ENCODE measurements at regions not wholly inside any gene's neighbourhood (a gene's known extent, or its start where the extent isn't known, plus 50 kb on each side); places are given as distances from the start of the nearest gene placed in this dataset.

DNA sequence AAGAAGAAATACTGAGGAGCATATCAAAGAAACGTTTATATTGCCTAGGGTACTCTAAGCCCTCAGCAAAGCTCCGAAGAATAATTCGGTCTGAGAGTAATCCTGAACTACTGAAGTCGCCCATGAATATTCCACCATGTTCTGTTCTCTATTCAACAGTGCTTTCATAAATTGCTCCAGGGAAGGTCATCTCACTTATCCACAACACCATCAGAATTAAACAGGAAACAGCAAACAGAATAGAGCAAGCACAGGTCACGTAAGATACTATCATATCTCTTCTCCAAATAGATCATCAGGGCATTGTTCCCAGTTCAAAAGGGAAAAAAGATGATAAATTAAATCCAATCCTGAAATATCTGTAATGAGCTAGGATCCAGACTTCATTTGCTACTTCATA lies 325.6 kb downstream of the DEPDC1B start:
- TF ChIP-seq, protein P1, sequence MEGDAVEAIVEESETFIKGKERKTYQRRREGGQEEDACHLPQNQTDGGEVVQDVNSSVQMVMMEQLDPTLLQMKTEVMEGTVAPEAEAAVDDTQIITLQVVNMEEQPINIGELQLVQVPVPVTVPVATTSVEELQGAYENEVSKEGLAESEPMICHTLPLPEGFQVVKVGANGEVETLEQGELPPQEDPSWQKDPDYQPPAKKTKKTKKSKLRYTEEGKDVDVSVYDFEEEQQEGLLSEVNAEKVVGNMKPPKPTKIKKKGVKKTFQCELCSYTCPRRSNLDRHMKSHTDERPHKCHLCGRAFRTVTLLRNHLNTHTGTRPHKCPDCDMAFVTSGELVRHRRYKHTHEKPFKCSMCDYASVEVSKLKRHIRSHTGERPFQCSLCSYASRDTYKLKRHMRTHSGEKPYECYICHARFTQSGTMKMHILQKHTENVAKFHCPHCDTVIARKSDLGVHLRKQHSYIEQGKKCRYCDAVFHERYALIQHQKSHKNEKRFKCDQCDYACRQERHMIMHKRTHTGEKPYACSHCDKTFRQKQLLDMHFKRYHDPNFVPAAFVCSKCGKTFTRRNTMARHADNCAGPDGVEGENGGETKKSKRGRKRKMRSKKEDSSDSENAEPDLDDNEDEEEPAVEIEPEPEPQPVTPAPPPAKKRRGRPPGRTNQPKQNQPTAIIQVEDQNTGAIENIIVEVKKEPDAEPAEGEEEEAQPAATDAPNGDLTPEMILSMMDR (IDR thresholded peaks at IDR 0.05) = no peak
- TF ChIP-seq POLR2AphosphoS5 (IDR thresholded peaks at IDR 0.05) = no peak
- no peak for TF ChIP-seq POLR2A (IDR thresholded peaks at IDR 0.05)
- TF ChIP-seq EP300 (IDR thresholded peaks at IDR 0.05; ENCODE audit: low read depth) = no peak

Measured in transverse colon (tissue), 4 donors.